ENCODE measurements at regions not wholly inside any gene's neighbourhood (a gene's known extent, or its start where the extent isn't known, plus 50 kb on each side); places are given as distances from the start of the nearest gene placed in this dataset.

DNA sequence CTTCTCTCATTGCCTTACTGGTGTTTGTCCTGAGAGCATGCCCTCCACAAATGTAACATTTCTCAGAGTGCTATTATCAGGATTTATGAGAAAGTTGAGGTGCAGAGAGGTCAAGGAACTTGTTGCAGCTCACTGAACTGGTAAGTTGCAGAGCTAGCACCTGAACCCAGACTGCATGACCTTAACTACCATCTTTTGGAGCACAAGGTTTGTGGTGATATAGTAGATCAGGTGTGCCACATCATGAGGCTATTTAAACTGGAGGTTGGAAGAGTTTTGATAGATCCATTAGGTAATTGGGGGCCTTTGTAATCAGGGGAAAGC lies 112.0 kb upstream of the CITED2 start:
- ChIA-PET POLR2A (interaction anchor here (0.6 to 1.8 kb wide), 5 partner anchors 18 to 112 kb away, joined by 3 to 6 read pairs (median 4); partner anchors contain the start of gene CITED2), CTCF (ENCODE audit: low intra/inter-chr PET ratio) (no interaction called here)
- ATAC-seq (no peak), DNase-seq (ENCODE audit: extremely low read depth in 1 of 4, low spot score in 3 of 4) (no peak), FAIRE-seq (no peak)
- H3K9me1 ChIP-seq (ENCODE audit: control insufficient read depth, insufficient read depth, low read length), result no peaks in the 10 kb centered on the region
- intact Hi-C loops (cut with micrococcal nuclease), result no loop called here
- peaks cover 0 to 10% of the 10 kb centered on the region in 2 experiments; a peak in 2 of 5 replicates for H3K4me1 ChIP-seq (replicated peaks in 1 of 2; ENCODE audit: control insufficient read depth in 2 of 2, insufficient read depth in 2 of 2, low read length in 2 of 2)
- peak overlapping the region in 1 of 2 experiments; percentile 24; a peak in 1 of 4 replicates for H3K9ac ChIP-seq (ENCODE audit: insufficient read depth in 1 of 2, low read depth in 2 of 2, low read length in 2 of 2)
- H3K79me2 ChIP-seq (ENCODE audit: control insufficient read depth, insufficient read depth, low read length), result no peaks in the 10 kb centered on the region
- no peaks in the 10 kb centered on the region for H4K20me1 ChIP-seq (replicated peaks; ENCODE audit: control insufficient read depth, insufficient read depth, low read length)
- no peaks in the 10 kb centered on the region for H3K36me3 ChIP-seq (ENCODE audit: control insufficient read depth, insufficient read depth, low read length)
- peak overlapping the region; percentile 64 for H2AFZ ChIP-seq (ENCODE audit: low read depth, low read length)
- in situ Hi-C loops (cut with MboI), result no loop called here
- H3K4me2 ChIP-seq (ENCODE audit: insufficient read depth, low read length), result no peak overlapping the region
- no peak overlapping the region for H3K4me3 ChIP-seq
- no peak overlapping the region for H3K27ac ChIP-seq (ENCODE audit: extremely low read depth, low read depth, low read length)
- no peaks in the 10 kb centered on the region for H3K27me3 ChIP-seq (ENCODE audit: control insufficient read depth in 2 of 2, insufficient read depth in 2 of 2, low read length in 2 of 2)
- H3K9me3 ChIP-seq (replicated peaks; ENCODE audit: control insufficient read depth, insufficient read depth, low read depth, low read length), result no peaks in the 10 kb centered on the region
- no TSS peak for BruUV-seq (replicated peaks)
- TF ChIP-seq ZNF408 (CRISPR knock-in tag; IDR thresholded peaks at IDR 0.05; ENCODE audit: low read depth), result no peak
- TF ChIP-seq ZNF324 (CRISPR knock-in tag; IDR thresholded peaks at IDR 0.05), result no peak
- TF ChIP-seq ASH1L (IDR thresholded peaks at IDR 0.05; ENCODE audit: borderline replicate concordance, low read depth, partially characterized antibody), result no peak
- TF ChIP-seq, protein P1, sequence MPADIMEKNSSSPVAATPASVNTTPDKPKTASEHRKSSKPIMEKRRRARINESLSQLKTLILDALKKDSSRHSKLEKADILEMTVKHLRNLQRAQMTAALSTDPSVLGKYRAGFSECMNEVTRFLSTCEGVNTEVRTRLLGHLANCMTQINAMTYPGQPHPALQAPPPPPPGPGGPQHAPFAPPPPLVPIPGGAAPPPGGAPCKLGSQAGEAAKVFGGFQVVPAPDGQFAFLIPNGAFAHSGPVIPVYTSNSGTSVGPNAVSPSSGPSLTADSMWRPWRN (IDR thresholded peaks at IDR 0.05; ENCODE audit: low read depth), result no peak
- TF ChIP-seq, protein P2, sequence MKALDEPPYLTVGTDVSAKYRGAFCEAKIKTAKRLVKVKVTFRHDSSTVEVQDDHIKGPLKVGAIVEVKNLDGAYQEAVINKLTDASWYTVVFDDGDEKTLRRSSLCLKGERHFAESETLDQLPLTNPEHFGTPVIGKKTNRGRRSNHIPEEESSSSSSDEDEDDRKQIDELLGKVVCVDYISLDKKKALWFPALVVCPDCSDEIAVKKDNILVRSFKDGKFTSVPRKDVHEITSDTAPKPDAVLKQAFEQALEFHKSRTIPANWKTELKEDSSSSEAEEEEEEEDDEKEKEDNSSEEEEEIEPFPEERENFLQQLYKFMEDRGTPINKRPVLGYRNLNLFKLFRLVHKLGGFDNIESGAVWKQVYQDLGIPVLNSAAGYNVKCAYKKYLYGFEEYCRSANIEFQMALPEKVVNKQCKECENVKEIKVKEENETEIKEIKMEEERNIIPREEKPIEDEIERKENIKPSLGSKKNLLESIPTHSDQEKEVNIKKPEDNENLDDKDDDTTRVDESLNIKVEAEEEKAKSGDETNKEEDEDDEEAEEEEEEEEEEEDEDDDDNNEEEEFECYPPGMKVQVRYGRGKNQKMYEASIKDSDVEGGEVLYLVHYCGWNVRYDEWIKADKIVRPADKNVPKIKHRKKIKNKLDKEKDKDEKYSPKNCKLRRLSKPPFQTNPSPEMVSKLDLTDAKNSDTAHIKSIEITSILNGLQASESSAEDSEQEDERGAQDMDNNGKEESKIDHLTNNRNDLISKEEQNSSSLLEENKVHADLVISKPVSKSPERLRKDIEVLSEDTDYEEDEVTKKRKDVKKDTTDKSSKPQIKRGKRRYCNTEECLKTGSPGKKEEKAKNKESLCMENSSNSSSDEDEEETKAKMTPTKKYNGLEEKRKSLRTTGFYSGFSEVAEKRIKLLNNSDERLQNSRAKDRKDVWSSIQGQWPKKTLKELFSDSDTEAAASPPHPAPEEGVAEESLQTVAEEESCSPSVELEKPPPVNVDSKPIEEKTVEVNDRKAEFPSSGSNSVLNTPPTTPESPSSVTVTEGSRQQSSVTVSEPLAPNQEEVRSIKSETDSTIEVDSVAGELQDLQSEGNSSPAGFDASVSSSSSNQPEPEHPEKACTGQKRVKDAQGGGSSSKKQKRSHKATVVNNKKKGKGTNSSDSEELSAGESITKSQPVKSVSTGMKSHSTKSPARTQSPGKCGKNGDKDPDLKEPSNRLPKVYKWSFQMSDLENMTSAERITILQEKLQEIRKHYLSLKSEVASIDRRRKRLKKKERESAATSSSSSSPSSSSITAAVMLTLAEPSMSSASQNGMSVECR (CRISPR knock-in tag; IDR thresholded peaks at IDR 0.05), result no peak
- TF ChIP-seq TEAD2 (tag; IDR thresholded peaks at IDR 0.05), result no peak
- TF ChIP-seq MED1 (CRISPR knock-in tag; IDR thresholded peaks at IDR 0.05; ENCODE audit: borderline replicate concordance), result no peak
- no peak for TF ChIP-seq MLX (CRISPR knock-in tag; conservative IDR thresholded peaks at IDR 0.05)
- TF ChIP-seq ZKSCAN8 (CRISPR knock-in tag; IDR thresholded peaks at IDR 0.05), result no peak
- no peak for TF ChIP-seq HIVEP1 (CRISPR knock-in tag; IDR thresholded peaks at IDR 0.05)
- no peak for TF ChIP-seq CBX1 (IDR thresholded peaks at IDR 0.05; ENCODE audit: low read depth)
- TF ChIP-seq ZNF134 (CRISPR knock-in tag; conservative IDR thresholded peaks at IDR 0.05), result no peak
- TF ChIP-seq USF2 (CRISPR knock-in tag; IDR thresholded peaks at IDR 0.05), result no peak
- TF ChIP-seq CHCHD3 (CRISPR knock-in tag; IDR thresholded peaks at IDR 0.05), result no peak
- TF ChIP-seq CREB3L1 (IDR thresholded peaks at IDR 0.05; ENCODE audit: borderline replicate concordance, low read depth), result no peak

Data from K562 (cell line).